K562 (cell line): ENCODE measurements at regions not wholly inside any gene's neighbourhood (a gene's known extent, or its start where the extent isn't known, plus 50 kb on each side); places are given as distances from the start of the nearest gene placed in this dataset.

ENCODE experiments used
- ATAC-seq: fragments of 200-7000 bp; cut with Tn5 transposase; 3 replicates; pipeline ENCODE4 v1.9.1; 2020; ENCODE audit warnings: moderate library complexity
- BruUV-seq: library from RNA; stranded (reverse); fragments of 400-500 nt; replicated peaks from 2 replicates; lab custom pipeline; 2021; lab: Mats Ljungman, UMichigan
- CTCF ChIA-PET: fragments of 300-600 bp; formaldehyde crosslinking; extraction: SDS; loops from one replicate; lab custom pipeline; 2021; ENCODE audit warnings: low intra/inter-chr PET ratio; lab: Yijun Ruan, JAX
- POLR2A ChIA-PET: fragments of 300-600, 350-650 bp; sonication (Branson Sonifier 250); formaldehyde crosslinking; extraction: SDS; loops from one replicate; lab custom pipeline; 2021; ENCODE audit warnings: antibody characterized with exemption, inconsistent platforms; lab: Yijun Ruan, JAX
- DNase-seq, 4 experiments: peaks; one replicate each; pipeline versions ENCODE4 v3.0.0 to v3.0.0-alpha.2; 2011 to 2018; ENCODE audit warnings: low spot score in 3 of 4, mixed read lengths in 3 of 4; ENCODE audit errors: extremely low read depth in 1 of 4
- FAIRE-seq: peaks from 2 replicates; lab custom pipeline; 2011; peaks lifted over from hg19 to GRCh38; lab: Jason Lieb, UNC
- H2AFZ ChIP-seq: 2 replicates; pipeline ENCODE4 v1.6.0; 2011; ENCODE audit warnings: low read depth, low read length, control low read depth, inconsistent platforms
- H3K27ac ChIP-seq: fragments of 200-600 bp; 3 replicates; pipeline ENCODE4 v1.8.0; 2011; ENCODE audit warnings: low read depth, mild to moderate bottlenecking, control low read depth, inconsistent platforms, low read length, moderate library complexity, mixed read lengths; ENCODE audit errors: extremely low read depth
- H3K27me3 ChIP-seq, 2 experiments: fragments of 300-600 bp in 1 of 2; 2 replicates in 1 of 2; 3 replicates in 1 of 2; pipeline versions ENCODE4 v1.6.0 to v1.8.0; 2011; ENCODE audit warnings: inconsistent platforms in 2 of 2, low read length in 2 of 2, mild to moderate bottlenecking in 1 of 2, mixed read lengths in 1 of 2, moderate library complexity in 1 of 2; ENCODE audit not compliant: control insufficient read depth in 2 of 2, insufficient read depth in 2 of 2
- H3K36me3 ChIP-seq: fragments of 300-600 bp; 3 replicates; pipeline ENCODE4 v1.8.0; 2011; ENCODE audit warnings: mild to moderate bottlenecking, low read length, inconsistent platforms; ENCODE audit not compliant: control insufficient read depth, insufficient read depth
- H3K4me1 ChIP-seq, 2 experiments: fragments of 200-600 bp in 1 of 2; replicated peaks in 1 of 2; 2 replicates in 1 of 2; 3 replicates in 1 of 2; pipeline versions ENCODE4 v1.5.1 to v1.8.0; 2011; ENCODE audit warnings: inconsistent platforms in 2 of 2, low read length in 2 of 2, mild to moderate bottlenecking in 1 of 2, mixed read lengths in 1 of 2, moderate library complexity in 1 of 2; ENCODE audit not compliant: control insufficient read depth in 2 of 2, insufficient read depth in 2 of 2
- H3K4me2 ChIP-seq: 2 replicates; pipeline ENCODE4 v1.6.1; 2011; ENCODE audit warnings: low read length, control low read depth, inconsistent platforms, mixed read lengths; ENCODE audit not compliant: insufficient read depth
- H3K4me3 ChIP-seq: fragments of 200-600 bp; sonication (generic), shearing (Covaris generic); 2 replicates; pipeline ENCODE4 v1.5.1; 2016; ENCODE audit warnings: control low read depth, inconsistent platforms
- H3K79me2 ChIP-seq: fragments of 200-600 bp; 3 replicates; pipeline ENCODE4 v1.8.0; 2011; ENCODE audit warnings: low read length, inconsistent platforms; ENCODE audit not compliant: control insufficient read depth, insufficient read depth
- H3K9ac ChIP-seq, 2 experiments: 2 replicates each; pipeline versions ENCODE4 v1.6.0 to v1.6.1; 2011; ENCODE audit warnings: low read depth in 2 of 2, low read length in 2 of 2, control low read depth in 1 of 2, inconsistent platforms in 1 of 2, mild to moderate bottlenecking in 1 of 2, mixed read lengths in 1 of 2; ENCODE audit not compliant: insufficient read depth in 1 of 2
- H3K9me1 ChIP-seq: one replicate; pipeline ENCODE4 v1.6.0; 2011; ENCODE audit warnings: inconsistent platforms, mild to moderate bottlenecking, low read length, moderate library complexity; ENCODE audit not compliant: control insufficient read depth, insufficient read depth
- H3K9me3 ChIP-seq: replicated peaks from 2 replicates; pipeline ENCODE4 v1.5.1; 2011; ENCODE audit warnings: low read depth, low read length, inconsistent platforms; ENCODE audit not compliant: control insufficient read depth, insufficient read depth
- H4K20me1 ChIP-seq: replicated peaks from 2 replicates; pipeline ENCODE4 v1.6.1; 2011; ENCODE audit warnings: low read length, inconsistent platforms, mixed read lengths; ENCODE audit not compliant: control insufficient read depth, insufficient read depth
- CLOCK ChIP-seq: fragments of 250-450 bp; sonication (Bioruptor Pico); IDR thresholded peaks from 2 replicates; pipeline ENCODE4 v1.4.0; 2020; ENCODE audit warnings: mild to moderate bottlenecking, moderate library complexity, borderline replicate concordance
- POLR3A ChIP-seq: IDR thresholded peaks from 2 replicates; pipeline ENCODE4 v1.6.1; 2011; ENCODE audit warnings: borderline replicate concordance, mild to moderate bottlenecking, moderate library complexity; ENCODE audit not compliant: insufficient read length, insufficient read depth; ENCODE audit errors: extremely low read depth
- ZFPM2 ChIP-seq: fragments of 250-450 bp; sonication (Bioruptor Pico); IDR thresholded peaks from 2 replicates; pipeline ENCODE4 v1.5.1; 2022; ENCODE audit warnings: mild to moderate bottlenecking
- ZNF696 ChIP-seq: fragments of 250-450 bp; sonication (Bioruptor Pico); conservative IDR thresholded peaks from 2 replicates; pipeline ENCODE4 v1.4.0; 2020; ENCODE audit warnings: mild to moderate bottlenecking, moderate library complexity
- ZNF76 ChIP-seq: fragments of 250-450 bp; sonication (Bioruptor Pico); IDR thresholded peaks from 2 replicates; pipeline ENCODE4 v1.4.0; 2020; ENCODE audit warnings: mild to moderate bottlenecking, moderate library complexity, borderline replicate concordance
- WGBS: fragments of 100-300 bp; shearing (Covaris generic); methylation state at CpG from one replicate; pipeline ENCODE4 v1.1.6; 2016; ENCODE audit warnings: low coverage, mixed read lengths; ENCODE audit not compliant: insufficient coverage; ENCODE audit errors: missing lambda C conversion rate; 5-methylcytosine and 5-hydroxymethylcytosine counted together
- in situ Hi-C: fragments of 300-500 bp; cut with MboI; formaldehyde crosslinking; loops from 4 replicates; pipeline ENCODE4 v1.15.0; 2018; ENCODE audit warnings: inconsistent platforms, mixed read lengths
- intact Hi-C: fragments of 100-400 bp; cut with micrococcal nuclease; formaldehyde crosslinking; loops from 2 replicates; pipeline ENCODE4 v1.14.2; 2022
- TF ChIP-seq, protein P1 (sequence below): fragments of 450-650 bp; IDR thresholded peaks from 2 replicates; pipeline ENCODE4 v1.6.1; 2016

- Histone ChIP-seq H3K36me3 (no peaks in the 10 kb centered on the region), H3K79me2 (no peaks in the 10 kb centered on the region), H3K4me3 (no peak overlapping the region), H3K9me3 (no peaks in the 10 kb centered on the region), H3K4me2 (no peak overlapping the region), H3K9me1 (no peaks in the 10 kb centered on the region), H4K20me1 (no peaks in the 10 kb centered on the region), H3K27ac (no peak overlapping the region), H3K9ac (no peak overlapping the region), H2AFZ (no peak overlapping the region), H3K27me3 (peaks cover 0 to 31% of the 10 kb centered on the region in 2 experiments; a peak in 2 of 5 replicates), H3K4me1 (no peaks in the 10 kb centered on the region)
- no TSS peak for BruUV-seq
- no peak for FAIRE-seq
- DNase-seq = no peak
- ATAC-seq = no peak
- TF ChIP-seq, protein P1, sequence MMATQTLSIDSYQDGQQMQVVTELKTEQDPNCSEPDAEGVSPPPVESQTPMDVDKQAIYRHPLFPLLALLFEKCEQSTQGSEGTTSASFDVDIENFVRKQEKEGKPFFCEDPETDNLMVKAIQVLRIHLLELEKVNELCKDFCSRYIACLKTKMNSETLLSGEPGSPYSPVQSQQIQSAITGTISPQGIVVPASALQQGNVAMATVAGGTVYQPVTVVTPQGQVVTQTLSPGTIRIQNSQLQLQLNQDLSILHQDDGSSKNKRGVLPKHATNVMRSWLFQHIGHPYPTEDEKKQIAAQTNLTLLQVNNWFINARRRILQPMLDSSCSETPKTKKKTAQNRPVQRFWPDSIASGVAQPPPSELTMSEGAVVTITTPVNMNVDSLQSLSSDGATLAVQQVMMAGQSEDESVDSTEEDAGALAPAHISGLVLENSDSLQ = peak; percentile 29; the same call in 1 of the 2 replicates
- TF ChIP-seq CLOCK (CRISPR knock-in tag) (no peak), ZNF76 (CRISPR knock-in tag) (no peak), ZNF696 (CRISPR knock-in tag) (no peak), ZFPM2 (CRISPR knock-in tag) (no peak), POLR3A (no peak)
- POLR2A ChIA-PET = no interaction called here
- intact Hi-C loops = no loop called here
- CTCF ChIA-PET = no interaction called here
- 0% methylated on average over 11 of the region's 15 CpGs for WGBS
- in situ Hi-C loops = no loop called here
These were observed 274.3 kb upstream of the XYLT1 start for GRCh38 chr16:17744921-17745572.
